Endothelial cell of umbilical vein (primary cell): ENCODE measurements at regions not wholly inside any gene's neighbourhood (a gene's known extent, or its start where the extent isn't known, plus 50 kb on each side); places are given as distances from the start of the nearest gene placed in this dataset.
"Not testable (repeated sequence)": the region's sequence is repeated elsewhere in the genome, so short reads cannot be mapped to it uniquely, and the experiment has no call there.

Source experiments
- BruUV-seq: library from RNA; stranded (reverse); fragments of 400-500 nt; replicated peaks from 2 replicates; lab custom pipeline; 2021; lab: Mats Ljungman, UMichigan
- CTCF ChIA-PET: fragments of 300-600, 350-600 bp; sonication (Branson Sonifier 250); formaldehyde crosslinking; loops from one replicate; lab custom pipeline; 2021; ENCODE audit warnings: antibody characterized with exemption, inconsistent platforms; lab: Charles Lee
- POLR2A ChIA-PET: fragments of 300-600, 350-600 bp; sonication (Branson Sonifier 250); formaldehyde crosslinking; loops from one replicate; lab custom pipeline; 2021; ENCODE audit warnings: antibody characterized with exemption, inconsistent platforms; lab: Charles Lee
- DNase-seq: peaks from one replicate; pipeline ENCODE4 v3.0.0-alpha.2; 2011; ENCODE audit warnings: low read depth, low spot score
- FAIRE-seq: peaks from 2 replicates; lab custom pipeline; 2011; peaks lifted over from hg19 to GRCh38; lab: Jason Lieb, UNC
- H2AFZ ChIP-seq: 2 replicates; pipeline ENCODE4 v1.6.0; 2012; ENCODE audit warnings: low read depth, low read length, control low read depth, inconsistent platforms
- H3K27ac ChIP-seq: 2 replicates; pipeline ENCODE4 v1.5.1; 2011; ENCODE audit warnings: low read depth, mild to moderate bottlenecking, control low read depth, low read length, moderate library complexity; ENCODE audit not compliant: insufficient read depth
- H3K27me3 ChIP-seq, 2 experiments: 2 replicates each; pipeline versions ENCODE4 v1.6.0 to v1.6.1; 2011; ENCODE audit warnings: low read length in 2 of 2, mixed read lengths in 1 of 2; ENCODE audit not compliant: control insufficient read depth in 2 of 2, insufficient read depth in 2 of 2
- H3K36me3 ChIP-seq, 2 experiments: 2 replicates in 1 of 2; 3 replicates in 1 of 2; pipeline ENCODE4 v1.5.1; 2011; ENCODE audit warnings: low read length in 2 of 2, mild to moderate bottlenecking in 1 of 2, moderate library complexity in 1 of 2; ENCODE audit not compliant: control insufficient read depth in 2 of 2, insufficient read depth in 2 of 2; ENCODE audit errors: extremely low read depth in 1 of 2
- H3K4me1 ChIP-seq: 3 replicates; pipeline ENCODE4 v1.5.1; 2011; ENCODE audit warnings: mild to moderate bottlenecking, low read length; ENCODE audit not compliant: control insufficient read depth, insufficient read depth; ENCODE audit errors: extremely low read depth
- H3K4me2 ChIP-seq: 2 replicates; pipeline ENCODE4 v1.6.1; 2011; ENCODE audit warnings: low read length, control low read depth, mixed read lengths; ENCODE audit not compliant: insufficient read depth
- H3K4me3 ChIP-seq, 3 experiments: fragments of 200-600 bp in 1 of 3; sonication (generic), shearing (Covaris generic) in 1 of 3; replicated peaks in 1 of 3; 2 replicates each; pipeline ENCODE4 v1.5.1; 2011 to 2016; ENCODE audit warnings: control low read depth in 3 of 3, low read length in 3 of 3, mild to moderate bottlenecking in 2 of 3, inconsistent platforms in 1 of 3, low read depth in 1 of 3, moderate library complexity in 1 of 3; ENCODE audit not compliant: insufficient read depth in 1 of 3
- H3K79me2 ChIP-seq: 2 replicates; pipeline ENCODE4 v1.6.0; 2012; ENCODE audit warnings: low read length, inconsistent platforms; ENCODE audit not compliant: control insufficient read depth, insufficient read depth
- H3K9ac ChIP-seq: replicated peaks from 2 replicates; pipeline ENCODE3; 2011; ENCODE audit warnings: low read length, control low read depth; ENCODE audit not compliant: insufficient read depth; ENCODE audit errors: extremely low read depth
- H3K9me1 ChIP-seq: replicated peaks from 3 replicates; pipeline ENCODE4 v1.6.0; 2011; ENCODE audit warnings: mild to moderate bottlenecking, low read length; ENCODE audit not compliant: control insufficient read depth, insufficient read depth; ENCODE audit errors: extremely low read depth
- H3K9me3 ChIP-seq: replicated peaks from 2 replicates; pipeline ENCODE4 v1.5.1; 2012; ENCODE audit warnings: low read length, inconsistent platforms; ENCODE audit not compliant: control insufficient read depth, insufficient read depth
- H4K20me1 ChIP-seq: replicated peaks from 2 replicates; pipeline ENCODE3; 2011; ENCODE audit warnings: mild to moderate bottlenecking, low read length; ENCODE audit not compliant: control insufficient read depth, insufficient read depth; ENCODE audit errors: extremely low read depth
- EZH2 ChIP-seq: IDR thresholded peaks from 2 replicates; pipeline ENCODE4 v1.6.1; 2012; ENCODE audit warnings: borderline replicate concordance, low read depth, mild to moderate bottlenecking, moderate library complexity, low read length, inconsistent platforms; ENCODE audit not compliant: severe bottlenecking
- FOS ChIP-seq: IDR thresholded peaks from 2 replicates; pipeline ENCODE4 v1.6.1; 2011; ENCODE audit warnings: mild to moderate bottlenecking, low read length, moderate library complexity, borderline replicate concordance; ENCODE audit not compliant: insufficient read depth
- GATA2 ChIP-seq: IDR thresholded peaks from 2 replicates; pipeline ENCODE4 v1.7.0; 2011; ENCODE audit warnings: low read depth, mild to moderate bottlenecking, moderate library complexity, mixed read lengths, low read length; ENCODE audit not compliant: insufficient read length, insufficient read depth
- JUN ChIP-seq: IDR thresholded peaks from 2 replicates; pipeline ENCODE4 v1.6.1; 2011; ENCODE audit warnings: borderline replicate concordance, low read depth; ENCODE audit not compliant: insufficient read length, insufficient read depth
- MYC ChIP-seq: IDR thresholded peaks from one replicate; pipeline ENCODE4 v1.6.1; 2011; ENCODE audit warnings: mild to moderate bottlenecking, low read depth, low read length
- POLR2A ChIP-seq: IDR thresholded peaks from 2 replicates; pipeline ENCODE4 v1.6.1; 2012; ENCODE audit warnings: low read depth, mild to moderate bottlenecking, control low read depth, low read length
- POLR2AphosphoS5 ChIP-seq: IDR thresholded peaks from 2 replicates; pipeline ENCODE4 v1.6.1; 2012; ENCODE audit warnings: low read depth, mild to moderate bottlenecking, control low read depth, low read length, moderate library complexity; ENCODE audit not compliant: insufficient read depth
- dilution Hi-C: fragments of 300-500 bp; cut with MboI; formaldehyde crosslinking; loops from one replicate; pipeline ENCODE4 v1.15.0; 2019; ENCODE audit warnings: low sequenced_read_pairs; ENCODE audit not compliant: extremely low pct_ligation_motif_present
- intact Hi-C: fragments of 100-400 bp; cut with micrococcal nuclease; formaldehyde crosslinking; loops from one replicate; pipeline ENCODE4 v1.10.0; 2022
- TF ChIP-seq, protein P1 (sequence below), 2 donors: IDR thresholded peaks; 1 replicate in 1 of 2; 2 replicates in 1 of 2; pipeline ENCODE4 v1.5.1; 2011; ENCODE audit warnings: low read length in 2 of 2, mild to moderate bottlenecking in 2 of 2, moderate library complexity in 2 of 2, control low read depth in 1 of 2, inconsistent platforms in 1 of 2, low read depth in 1 of 2; ENCODE audit not compliant: insufficient read depth in 1 of 2; ENCODE audit errors: extremely low read depth in 1 of 2
- TF ChIP-seq, protein P2 (sequence below): IDR thresholded peaks from 2 replicates; pipeline ENCODE4 v1.6.1; 2011; ENCODE audit not compliant: insufficient read depth, insufficient read length

DNA sequence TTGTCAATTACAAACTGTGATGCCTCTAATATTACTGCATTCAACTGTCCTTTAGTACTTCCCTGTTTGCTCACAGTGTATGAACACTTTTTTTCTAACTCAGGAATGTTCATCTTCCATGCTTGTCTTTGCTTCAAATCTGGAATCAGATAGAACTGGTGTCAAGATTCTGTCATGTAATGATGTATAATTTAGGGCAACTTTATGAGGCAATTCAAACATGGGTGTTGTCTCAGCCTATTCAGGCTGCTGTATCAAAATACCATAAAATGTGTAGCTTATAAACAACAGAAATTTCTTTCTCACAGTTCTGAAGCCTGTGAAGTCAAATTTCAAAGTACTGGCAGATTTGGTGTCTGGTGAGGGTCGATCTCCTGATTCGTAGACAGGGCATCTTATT is 1012.9 kb downstream of the RAB28 start:
- no peaks in the 10 kb centered on the region for H3K9me1 ChIP-seq
- H2AFZ ChIP-seq: no peak overlapping the region
- DNase-seq: no peak
- no peaks in the 10 kb centered on the region for H3K79me2 ChIP-seq
- TF ChIP-seq MYC: no peak
- TF ChIP-seq, protein P1, sequence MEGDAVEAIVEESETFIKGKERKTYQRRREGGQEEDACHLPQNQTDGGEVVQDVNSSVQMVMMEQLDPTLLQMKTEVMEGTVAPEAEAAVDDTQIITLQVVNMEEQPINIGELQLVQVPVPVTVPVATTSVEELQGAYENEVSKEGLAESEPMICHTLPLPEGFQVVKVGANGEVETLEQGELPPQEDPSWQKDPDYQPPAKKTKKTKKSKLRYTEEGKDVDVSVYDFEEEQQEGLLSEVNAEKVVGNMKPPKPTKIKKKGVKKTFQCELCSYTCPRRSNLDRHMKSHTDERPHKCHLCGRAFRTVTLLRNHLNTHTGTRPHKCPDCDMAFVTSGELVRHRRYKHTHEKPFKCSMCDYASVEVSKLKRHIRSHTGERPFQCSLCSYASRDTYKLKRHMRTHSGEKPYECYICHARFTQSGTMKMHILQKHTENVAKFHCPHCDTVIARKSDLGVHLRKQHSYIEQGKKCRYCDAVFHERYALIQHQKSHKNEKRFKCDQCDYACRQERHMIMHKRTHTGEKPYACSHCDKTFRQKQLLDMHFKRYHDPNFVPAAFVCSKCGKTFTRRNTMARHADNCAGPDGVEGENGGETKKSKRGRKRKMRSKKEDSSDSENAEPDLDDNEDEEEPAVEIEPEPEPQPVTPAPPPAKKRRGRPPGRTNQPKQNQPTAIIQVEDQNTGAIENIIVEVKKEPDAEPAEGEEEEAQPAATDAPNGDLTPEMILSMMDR (IDR thresholded peaks at IDR 0.05; ENCODE audit: extremely low read depth in 1 of 2, insufficient read depth in 1 of 2, low read depth in 1 of 2, low read length in 2 of 2): no peak
- TF ChIP-seq FOS: no peak
- no peak for TF ChIP-seq POLR2AphosphoS5
- TF ChIP-seq POLR2A: no peak
- TF ChIP-seq EZH2: no peak
- TF ChIP-seq GATA2: no peak
- no peak for TF ChIP-seq JUN
- TF ChIP-seq, protein P2, sequence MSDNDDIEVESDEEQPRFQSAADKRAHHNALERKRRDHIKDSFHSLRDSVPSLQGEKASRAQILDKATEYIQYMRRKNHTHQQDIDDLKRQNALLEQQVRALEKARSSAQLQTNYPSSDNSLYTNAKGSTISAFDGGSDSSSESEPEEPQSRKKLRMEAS: no peak
- no peaks in the 10 kb centered on the region for H4K20me1 ChIP-seq
- intact Hi-C loops: no loop called here
- no peak overlapping the region for H3K27ac ChIP-seq
- no peak overlapping the region for H3K4me3 ChIP-seq
- no peaks in the 10 kb centered on the region for H3K27me3 ChIP-seq
- no peak overlapping the region for H3K4me2 ChIP-seq
- H3K9me3 ChIP-seq: no peaks in the 10 kb centered on the region
- FAIRE-seq: no peak
- H3K9ac ChIP-seq: no peak overlapping the region
- CTCF ChIA-PET: no interaction called here
- no TSS peak for BruUV-seq
- dilution Hi-C loops: no loop called here
- POLR2A ChIA-PET: no interaction called here
- H3K4me1 ChIP-seq: no peaks in the 10 kb centered on the region
- H3K36me3 ChIP-seq: no peaks in the 10 kb centered on the region

GRCh38 chr4:12461576-12461975 is 1022.6 kb downstream of the RAB28 start:
- H4K20me1 ChIP-seq, H3K27me3 ChIP-seq, H3K36me3 ChIP-seq, H3K4me1 ChIP-seq, intact Hi-C loops, H3K79me2 ChIP-seq, H3K9ac ChIP-seq, H2AFZ ChIP-seq, dilution Hi-C loops, H3K9me3 ChIP-seq, H3K4me3 ChIP-seq, POLR2A ChIA-PET, H3K27ac ChIP-seq, H3K9me1 ChIP-seq, DNase-seq, H3K4me2 ChIP-seq, BruUV-seq, CTCF ChIA-PET, FAIRE-seq: not testable (repeated sequence)
